Naive thymus-derived CD8-positive, alpha-beta T cell (primary cell): ENCODE measurements at regions not wholly inside any gene's neighbourhood (a gene's known extent, or its start where the extent isn't known, plus 50 kb on each side); places are given as distances from the start of the nearest gene placed in this dataset.
"Not testable (repeated sequence)": the region's sequence is repeated elsewhere in the genome, so short reads cannot be mapped to it uniquely, and the experiment has no call there.

Experiments used
- ATAC-seq, 2 donors: fragments of 150-1000 bp; cut with Tn5 transposase in 1 of 2; sonication (Bioruptor Pico), chemical (Tn5 transposase) in 1 of 2; 1 replicate in 1 of 2; 2 replicates in 1 of 2; pipeline ENCODE4 v1.10.0; 2021; ENCODE audit warnings: mild to moderate bottlenecking in 2 of 2, moderate library complexity in 2 of 2
- POLR2A ChIA-PET: fragments of 350-600 bp; sonication (Branson Sonifier 250); formaldehyde crosslinking; loops from one replicate; lab custom pipeline; 2021; ENCODE audit warnings: antibody characterized with exemption; lab: Charles Lee
- DNase-seq, 10 donors: peaks; one replicate each; pipeline versions ENCODE4 v3.0.0 to v3.0.0-alpha.2; 2020 to 2022
- H3K27ac Mint-ChIP-seq, 10 donors: one replicate each; pipeline ENCODE4 v1.8.0; 2020 to 2022; ENCODE audit warnings: mild to moderate bottlenecking in 10 of 10, mixed read lengths in 10 of 10, moderate library complexity in 4 of 10, inconsistent platforms in 1 of 10
- H3K27me3 Mint-ChIP-seq, 5 donors: one replicate each; pipeline ENCODE4 v1.8.0; 2021 to 2022; ENCODE audit warnings: mixed read lengths in 5 of 5
- H3K36me3 Mint-ChIP-seq, 3 donors: one replicate each; pipeline ENCODE4 v1.8.0; 2020 to 2022; ENCODE audit warnings: mixed read lengths in 3 of 3, mild to moderate bottlenecking in 2 of 3, inconsistent platforms in 1 of 3
- H3K4me1 Mint-ChIP-seq, 4 donors: one replicate each; pipeline ENCODE4 v1.8.0; 2021 to 2022; ENCODE audit warnings: mixed read lengths in 4 of 4
- H3K4me3 Mint-ChIP-seq, 10 donors: one replicate each; pipeline ENCODE4 v1.8.0; 2020 to 2022; ENCODE audit warnings: mild to moderate bottlenecking in 10 of 10, mixed read lengths in 10 of 10, moderate library complexity in 6 of 10, inconsistent platforms in 1 of 10
- H3K9me3 Mint-ChIP-seq, 9 donors: one replicate each; pipeline ENCODE4 v1.8.0; 2020 to 2022; ENCODE audit warnings: mixed read lengths in 9 of 9, mild to moderate bottlenecking in 3 of 9, inconsistent platforms in 1 of 9, moderate library complexity in 1 of 9

DNA sequence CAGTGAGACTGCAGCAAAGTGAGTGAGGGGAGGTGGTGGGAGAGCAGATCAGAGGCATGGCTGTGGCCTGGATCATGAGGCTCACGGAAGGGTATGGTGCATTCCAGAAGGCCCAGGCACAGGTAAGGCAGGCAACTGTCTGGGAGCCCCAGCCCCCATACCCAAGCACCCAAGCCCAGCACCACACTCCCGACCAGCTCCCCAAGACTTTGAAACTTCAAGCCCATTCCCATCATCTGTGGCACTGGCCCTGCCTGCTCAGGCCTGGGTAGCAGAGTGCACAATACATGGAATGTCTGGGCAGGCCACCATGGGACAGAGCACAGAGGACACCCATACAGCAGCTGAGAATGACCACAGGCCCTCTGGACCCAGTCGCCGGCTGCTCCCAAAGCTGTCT is 202.6 kb upstream of the ARL4C start:
- no peak for ATAC-seq
- peaks cover 2 to 30% (median 17%) of the 10 kb centered on the region in 5 donors for H3K27me3 Mint-ChIP-seq
- no peak overlapping the region for H3K27ac Mint-ChIP-seq
- H3K4me3 Mint-ChIP-seq, result no peak overlapping the region
- peaks cover 0 to 21% (median 0%) of the 10 kb centered on the region in 3 donors for H3K36me3 Mint-ChIP-seq
- POLR2A ChIA-PET, result no interaction called here
- no peak for DNase-seq
- H3K4me1 Mint-ChIP-seq, result no peaks in the 10 kb centered on the region
- H3K9me3 Mint-ChIP-seq, result peaks cover 0 to 37% (median 22%) of the 10 kb centered on the region in 9 donors

DNA sequence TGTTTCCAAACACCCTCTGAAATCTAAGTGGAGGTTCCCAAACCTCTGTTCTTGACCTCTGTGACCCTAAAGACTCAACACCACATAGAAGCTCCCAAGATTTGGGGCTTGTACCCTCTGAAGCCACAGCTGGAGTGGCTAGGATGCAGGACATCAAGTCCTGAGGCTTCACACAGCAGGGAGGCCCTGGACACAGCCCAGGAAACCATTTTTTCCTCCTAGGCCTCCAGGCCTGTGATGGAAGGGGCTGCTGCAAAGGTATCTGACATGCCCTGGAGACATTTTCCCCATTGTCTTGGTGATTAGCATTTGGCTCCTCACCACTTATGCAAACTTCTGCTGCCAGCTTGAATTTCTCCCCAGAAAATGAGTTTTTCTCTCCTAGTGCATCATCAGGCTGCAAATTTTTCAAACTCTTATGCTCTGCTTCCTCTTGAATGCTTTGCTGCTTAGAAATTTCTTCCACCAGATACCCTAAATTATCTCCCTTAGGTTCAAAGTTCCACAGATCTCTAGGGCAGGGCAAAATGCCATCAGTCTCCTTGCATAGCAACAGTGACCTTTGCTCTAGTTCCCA is 200.5 kb upstream of the ARL4C start:
- not testable (repeated sequence) for ATAC-seq, H3K4me3 Mint-ChIP-seq, DNase-seq, H3K27ac Mint-ChIP-seq, H3K4me1 Mint-ChIP-seq
- peaks cover 0 to 21% (median 3%) of the 10 kb centered on the region in 3 donors for H3K36me3 Mint-ChIP-seq
- POLR2A ChIA-PET, result interaction anchor here (0.6 kb wide), 1 partner anchor 268 kb away, joined by 3 read pairs; no protein-coding TSS in a partner anchor
- H3K27me3 Mint-ChIP-seq, result peaks cover 8 to 39% (median 12%) of the 10 kb centered on the region in 5 donors
- H3K9me3 Mint-ChIP-seq, result peaks cover 0 to 41% (median 26%) of the 10 kb centered on the region in 9 donors

DNA sequence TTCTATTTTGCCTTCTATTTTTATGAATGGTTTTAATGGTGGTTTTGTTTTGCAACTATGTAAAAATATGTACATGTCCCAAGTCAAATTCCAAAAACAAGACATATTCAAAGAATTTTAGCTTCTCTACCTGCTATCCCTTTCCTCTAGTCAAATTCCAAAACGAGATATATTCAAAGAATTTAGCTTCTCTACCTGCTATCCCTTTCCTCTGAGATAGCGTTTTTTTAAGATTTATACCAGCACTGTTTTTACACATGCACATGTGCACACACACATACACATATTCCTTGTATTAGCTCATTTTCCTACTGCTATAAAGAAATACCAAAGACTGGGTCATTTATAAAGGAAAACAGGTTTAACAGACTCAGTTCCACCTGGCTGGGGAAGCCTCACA is 199.1 kb upstream of the ARL4C start:
- peaks cover 0 to 41% (median 26%) of the 10 kb centered on the region in 9 donors for H3K9me3 Mint-ChIP-seq
- peaks cover 18 to 41% (median 20%) of the 10 kb centered on the region in 5 donors for H3K27me3 Mint-ChIP-seq
- no peak for DNase-seq
- POLR2A ChIA-PET, result no interaction called here
- peaks cover 0 to 21% (median 3%) of the 10 kb centered on the region in 3 donors for H3K36me3 Mint-ChIP-seq
- no peak overlapping the region for H3K4me3 Mint-ChIP-seq
- no peak for ATAC-seq
- H3K27ac Mint-ChIP-seq, result no peak overlapping the region
- peaks cover 0 to 3% (median 0%) of the 10 kb centered on the region in 4 donors for H3K4me1 Mint-ChIP-seq

DNA sequence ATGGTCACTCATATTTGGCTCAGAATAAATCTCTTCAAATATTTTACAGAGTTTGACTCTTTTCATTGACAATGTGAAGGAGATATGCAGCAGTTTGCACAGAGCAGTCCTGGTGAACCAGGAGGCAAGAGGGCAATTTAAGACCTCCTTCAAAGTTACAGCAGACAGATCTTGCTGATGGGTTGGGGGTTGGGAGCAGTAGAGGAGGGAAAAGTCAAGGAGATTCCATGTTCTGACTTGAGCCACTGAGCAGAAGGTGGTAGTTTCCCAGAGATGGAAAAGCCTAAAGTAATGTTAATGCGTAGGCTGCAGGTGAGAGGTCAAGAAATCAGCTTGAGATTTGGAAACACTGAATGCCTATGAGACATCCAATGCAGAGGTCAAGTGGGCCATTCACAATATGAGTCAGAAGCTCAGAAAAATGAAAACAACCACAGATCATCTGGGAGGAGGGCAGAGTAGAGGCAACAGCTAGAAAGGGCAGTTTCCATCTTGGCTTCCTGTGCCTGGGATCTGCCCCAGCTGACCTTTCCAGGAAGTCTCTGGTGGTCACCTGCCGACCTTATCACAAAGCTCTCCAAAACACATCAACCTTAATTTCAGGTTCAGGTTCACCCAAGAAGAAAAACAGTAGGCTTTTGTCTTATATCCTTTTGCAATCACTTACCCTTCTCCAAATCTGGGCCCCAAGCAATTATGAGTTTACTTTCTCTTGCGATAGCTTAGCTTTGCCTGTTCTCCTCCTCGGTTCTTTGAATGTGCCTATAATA is 197.5 kb upstream of the ARL4C start:
- Mint-ChIP-seq H3K36me3 (peaks cover 0 to 21% (median 3%) of the 10 kb centered on the region in 3 donors), H3K9me3 (peaks cover 0 to 41% (median 26%) of the 10 kb centered on the region in 9 donors), H3K4me1 (peaks cover 0 to 3% (median 0%) of the 10 kb centered on the region in 4 donors), H3K27me3 (peaks cover 13 to 39% (median 25%) of the 10 kb centered on the region in 5 donors), H3K4me3 (no peak overlapping the region), H3K27ac (no peak overlapping the region)
- no peak for ATAC-seq
- POLR2A ChIA-PET, result no interaction called here
- no peak for DNase-seq

DNA sequence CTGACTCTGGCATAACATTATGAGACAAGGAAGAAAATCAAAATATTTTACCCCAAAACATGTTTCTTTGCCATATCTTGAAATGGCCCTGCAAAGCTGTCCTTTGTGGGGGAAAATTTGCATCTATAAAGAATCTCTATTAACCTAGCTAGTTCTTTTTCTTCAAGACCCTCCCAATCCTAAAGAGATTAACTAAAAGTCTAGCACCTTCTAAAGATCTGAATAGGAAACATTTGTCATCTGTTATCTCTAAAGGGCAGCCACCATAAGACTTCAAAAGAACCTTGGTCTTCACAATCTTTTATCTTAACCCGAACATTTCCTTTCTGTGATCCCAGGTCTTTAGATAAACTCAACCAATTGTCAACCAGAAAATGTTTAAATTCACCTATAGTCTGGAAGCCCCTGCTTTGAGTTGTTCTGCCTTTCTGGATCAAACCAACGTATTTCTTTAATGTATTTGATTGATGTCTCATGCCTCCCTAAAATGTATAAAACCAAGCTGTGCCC is 196.9 kb upstream of the ARL4C start:
- H3K4me1 Mint-ChIP-seq, H3K4me3 Mint-ChIP-seq, ATAC-seq, H3K27ac Mint-ChIP-seq, DNase-seq, POLR2A ChIA-PET: not testable (repeated sequence)
- Mint-ChIP-seq H3K27me3 (peaks cover 15 to 33% (median 29%) of the 10 kb centered on the region in 5 donors), H3K9me3 (peaks cover 0 to 41% (median 26%) of the 10 kb centered on the region in 9 donors), H3K36me3 (peaks cover 0 to 21% (median 3%) of the 10 kb centered on the region in 3 donors)

DNA sequence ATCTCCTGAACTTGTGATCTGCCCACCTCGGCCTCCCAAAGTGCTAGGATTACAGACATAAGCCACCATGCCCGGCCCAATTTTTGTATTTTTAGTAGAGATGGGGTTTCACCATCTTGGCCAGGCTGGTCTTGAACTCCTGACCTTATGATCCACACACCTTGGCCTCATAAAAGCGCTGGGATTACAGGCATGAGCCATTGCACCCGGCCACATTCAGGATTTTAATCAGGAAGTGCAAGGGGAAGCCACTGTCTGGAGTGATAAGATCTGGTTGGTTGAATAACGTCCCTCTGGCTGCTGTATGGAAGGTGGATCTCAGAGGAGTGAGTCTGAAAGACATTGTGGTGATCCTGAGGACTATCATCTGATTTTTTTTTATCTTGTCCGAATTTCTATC is 196.3 kb upstream of the ARL4C start:
- peaks cover 0 to 21% (median 3%) of the 10 kb centered on the region in 3 donors for H3K36me3 Mint-ChIP-seq
- H3K27me3 Mint-ChIP-seq, result peaks cover 15 to 32% (median 29%) of the 10 kb centered on the region in 5 donors
- H3K4me3 Mint-ChIP-seq, H3K4me1 Mint-ChIP-seq, POLR2A ChIA-PET, DNase-seq, H3K27ac Mint-ChIP-seq, ATAC-seq: not testable (repeated sequence)
- H3K9me3 Mint-ChIP-seq, result peaks cover 0 to 36% (median 22%) of the 10 kb centered on the region in 9 donors

DNA sequence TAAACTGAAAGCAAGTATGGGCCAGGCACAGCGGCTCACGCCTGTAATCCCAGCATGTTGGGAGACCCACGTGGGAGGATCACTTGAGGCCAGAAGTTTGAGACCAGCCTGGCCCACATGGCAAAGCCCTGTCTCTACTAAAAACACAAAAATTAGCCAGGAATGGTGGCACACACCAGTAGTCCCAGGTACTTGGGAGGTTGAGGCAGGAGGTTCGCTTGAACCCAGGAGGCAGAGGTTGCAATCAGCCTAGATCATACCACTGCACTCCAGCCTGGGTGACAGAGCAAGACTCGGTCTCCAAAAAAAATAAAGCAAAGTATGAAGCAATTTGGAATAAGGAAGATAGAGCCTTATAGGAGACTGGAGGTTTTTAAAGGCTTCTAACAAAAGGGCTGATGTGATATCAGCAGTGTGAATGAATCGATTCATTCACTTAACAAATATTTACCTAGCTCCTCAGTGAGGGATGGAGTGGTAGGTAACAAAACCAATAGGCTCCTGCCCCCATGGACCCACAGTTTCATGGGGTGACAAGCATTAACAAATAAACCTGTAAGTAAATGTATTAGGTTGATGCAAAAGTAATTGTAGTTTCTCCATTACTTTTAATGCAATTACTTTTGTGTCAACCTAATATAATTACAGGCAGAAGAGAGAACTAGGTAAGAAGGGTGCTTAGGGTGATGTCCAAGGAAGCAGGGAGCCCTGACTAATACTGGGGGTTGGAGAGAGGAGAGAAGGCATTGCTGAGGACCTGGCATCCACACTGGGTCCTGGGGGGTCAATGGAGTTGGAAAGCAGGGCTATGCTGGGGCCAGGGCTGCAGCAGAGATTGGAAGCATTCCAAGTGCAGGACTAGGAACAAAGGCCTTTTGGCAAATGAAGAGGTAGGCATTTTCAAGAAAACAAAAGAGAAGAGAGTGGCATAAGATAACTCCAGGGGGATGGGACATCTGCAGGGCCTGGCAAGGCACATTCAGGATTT is 195.4 kb upstream of the ARL4C start:
- POLR2A ChIA-PET, result no interaction called here
- peaks cover 0 to 27% (median 13%) of the 10 kb centered on the region in 9 donors for H3K9me3 Mint-ChIP-seq
- H3K36me3 Mint-ChIP-seq, result peaks cover 0 to 15% (median 3%) of the 10 kb centered on the region in 3 donors
- H3K27me3 Mint-ChIP-seq, result peaks cover 13 to 32% (median 24%) of the 10 kb centered on the region in 5 donors
- no peak overlapping the region for H3K4me3 Mint-ChIP-seq
- peaks cover 0 to 3% (median 0%) of the 10 kb centered on the region in 4 donors for H3K4me1 Mint-ChIP-seq
- ATAC-seq (no peak), DNase-seq (no peak)
- H3K27ac Mint-ChIP-seq, result no peak overlapping the region

DNA sequence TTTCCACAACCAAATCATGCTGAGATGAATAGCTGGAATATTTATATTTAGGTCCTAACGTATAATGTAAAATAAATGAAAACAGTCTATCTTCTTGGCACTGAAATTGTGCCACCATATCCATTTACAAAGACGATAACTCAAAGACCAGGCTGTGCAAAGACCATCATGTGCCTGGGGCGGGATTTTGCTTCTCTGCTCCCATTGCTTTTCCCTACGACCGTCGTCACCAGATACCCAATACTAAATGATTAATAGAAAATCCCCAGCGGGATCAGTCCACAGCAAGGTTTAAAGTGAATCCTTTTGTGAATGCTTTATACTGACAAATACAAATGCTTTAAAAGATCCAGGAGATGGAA is 194.3 kb upstream of the ARL4C start:
- Mint-ChIP-seq H3K36me3 (peaks cover 0 to 9% (median 3%) of the 10 kb centered on the region in 3 donors), H3K4me3 (no peak overlapping the region), H3K27me3 (peaks cover 11 to 32% (median 21%) of the 10 kb centered on the region in 5 donors), H3K9me3 (peaks cover 0 to 17% (median 4%) of the 10 kb centered on the region in 9 donors), H3K27ac (no peak overlapping the region), H3K4me1 (peaks cover 0 to 3% (median 0%) of the 10 kb centered on the region in 4 donors)
- ATAC-seq (no peak), DNase-seq (no peak)
- POLR2A ChIA-PET, result no interaction called here

DNA sequence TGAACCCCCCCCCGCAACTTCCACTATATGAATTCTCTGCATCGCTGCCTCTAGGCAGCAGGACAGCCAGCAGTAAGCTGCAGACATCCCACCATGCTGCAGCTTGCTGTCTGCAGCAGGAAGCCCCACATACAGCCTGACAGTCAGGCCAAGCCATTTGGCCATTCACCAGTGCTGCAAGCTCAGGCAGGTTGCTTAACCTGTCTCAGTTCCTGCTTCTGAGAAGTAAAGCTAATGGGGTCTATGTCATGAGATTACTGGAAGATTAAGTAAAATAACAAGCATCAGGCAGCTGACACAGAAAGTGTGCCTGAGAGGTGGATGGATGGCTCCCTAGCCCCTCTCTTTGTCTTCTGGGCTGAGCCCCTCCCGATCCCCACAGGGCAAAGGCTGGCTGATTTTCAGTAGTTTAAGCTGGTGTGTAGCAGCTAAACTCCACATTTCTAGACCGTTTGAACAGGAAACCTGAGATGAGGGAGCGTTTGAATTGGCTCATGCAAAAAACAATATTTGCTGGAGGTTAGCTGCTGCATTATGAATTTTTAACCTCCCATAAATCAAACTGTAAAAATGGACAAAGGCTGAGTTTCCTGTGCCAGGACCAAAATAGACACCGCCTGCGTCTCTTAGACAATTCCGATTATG is 193.8 kb upstream of the ARL4C start:
- Mint-ChIP-seq H3K4me3 (no peak overlapping the region), H3K27ac (no peak overlapping the region), H3K27me3 (peaks cover 11 to 32% (median 21%) of the 10 kb centered on the region in 5 donors), H3K4me1 (peaks cover 0 to 3% (median 0%) of the 10 kb centered on the region in 4 donors), H3K9me3 (peaks cover 0 to 11% (median 0%) of the 10 kb centered on the region in 9 donors), H3K36me3 (peaks cover 0 to 4% (median 3%) of the 10 kb centered on the region in 3 donors)
- DNase-seq (no peak), ATAC-seq (no peak)
- POLR2A ChIA-PET, result no interaction called here

DNA sequence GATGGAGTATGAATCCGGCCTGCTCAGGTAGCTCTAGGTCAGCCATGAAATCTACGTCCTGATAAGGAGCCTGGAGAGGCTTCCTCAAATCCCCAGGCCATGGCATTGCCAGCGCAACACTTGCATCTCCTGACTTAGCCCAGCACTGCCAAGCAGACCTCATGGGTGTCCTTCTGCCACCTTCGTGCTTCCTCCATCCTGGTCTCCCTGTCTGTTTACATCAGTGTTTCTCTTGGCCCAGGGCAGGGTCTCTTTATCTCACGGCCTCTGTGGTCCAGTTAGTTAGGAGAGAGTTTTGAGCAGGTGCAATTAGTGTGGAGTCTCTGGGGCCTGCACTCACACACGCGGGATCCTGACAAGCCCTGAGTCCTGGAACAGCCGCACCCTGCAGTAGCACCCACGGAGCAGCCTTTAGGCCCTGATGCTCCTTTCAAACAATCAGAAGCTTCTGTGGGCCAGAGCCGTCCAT is 193.1 kb upstream of the ARL4C start:
- Mint-ChIP-seq H3K4me3 (no peak overlapping the region), H3K4me1 (peaks cover 0 to 3% (median 0%) of the 10 kb centered on the region in 4 donors), H3K9me3 (peaks cover 0 to 8% (median 0%) of the 10 kb centered on the region in 9 donors), H3K27ac (no peak overlapping the region), H3K27me3 (peaks cover 11 to 32% (median 21%) of the 10 kb centered on the region in 5 donors), H3K36me3 (peaks cover 0 to 3% (median 0%) of the 10 kb centered on the region in 3 donors)
- no peak for DNase-seq
- no peak for ATAC-seq
- POLR2A ChIA-PET, result no interaction called here

DNA sequence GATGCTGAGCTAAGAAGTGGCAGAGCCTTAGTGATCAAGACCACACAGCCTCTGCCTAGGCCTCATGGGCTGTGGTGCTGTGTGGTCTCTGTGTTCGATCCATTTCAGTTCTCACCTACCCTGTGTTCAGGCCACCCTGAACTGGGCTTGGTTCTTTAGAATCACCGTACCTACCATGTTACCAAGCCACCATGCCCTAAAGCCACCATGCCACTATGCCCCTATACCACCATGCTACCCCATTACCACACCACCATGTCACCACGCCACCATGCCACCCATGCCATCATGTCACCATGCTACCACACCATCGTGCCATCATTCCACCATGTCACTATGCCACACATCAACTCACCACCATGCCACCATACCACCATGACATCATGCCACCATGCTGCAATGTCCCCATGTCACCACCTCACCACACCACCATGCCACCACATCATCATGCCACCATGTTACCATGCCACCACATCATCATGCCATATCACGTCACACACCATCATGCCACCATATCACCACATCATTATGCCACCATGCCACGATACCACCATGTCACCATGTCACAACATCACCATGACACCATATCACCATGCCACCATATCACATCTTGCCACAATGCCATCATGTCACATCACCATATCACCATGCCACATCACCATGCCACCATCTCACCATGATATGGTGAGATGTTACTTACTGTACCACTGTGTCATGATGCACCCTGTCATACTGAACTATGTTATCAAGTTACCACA is 191.0 kb upstream of the ARL4C start:
- no peak for ATAC-seq
- POLR2A ChIA-PET, result no interaction called here
- Mint-ChIP-seq H3K36me3 (no peaks in the 10 kb centered on the region), H3K9me3 (peaks cover 0 to 3% (median 0%) of the 10 kb centered on the region in 9 donors), H3K27ac (no peak overlapping the region), H3K4me1 (peaks cover 0 to 3% (median 0%) of the 10 kb centered on the region in 4 donors), H3K27me3 (peaks cover 9 to 23% (median 18%) of the 10 kb centered on the region in 5 donors), H3K4me3 (no peak overlapping the region)
- DNase-seq, result no peak
